ENCODE measurements at regions not wholly inside any gene's neighbourhood (a gene's known extent, or its start where the extent isn't known, plus 50 kb on each side); places are given as distances from the start of the nearest gene placed in this dataset.

DNA sequence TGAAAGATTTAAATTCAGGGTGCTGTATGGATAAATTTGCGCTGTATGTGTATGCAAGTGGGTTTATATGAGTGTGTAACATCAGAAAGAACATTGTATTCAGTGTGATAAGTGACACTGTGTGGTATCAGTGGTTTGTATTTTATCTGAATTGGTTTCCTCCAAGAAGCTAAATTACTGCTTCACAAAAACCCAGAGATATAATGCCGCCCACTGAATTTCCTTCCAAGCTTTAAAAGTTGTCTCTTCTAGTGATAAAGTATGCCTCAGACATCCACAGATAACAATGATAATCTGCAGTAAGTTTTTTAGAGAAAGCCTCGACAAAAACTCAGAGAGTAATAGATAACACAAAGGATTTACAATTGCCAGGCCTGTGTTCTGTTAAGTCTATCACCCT is 710.6 kb upstream of the HS3ST1 start:
- TF ChIP-seq, protein P1, sequence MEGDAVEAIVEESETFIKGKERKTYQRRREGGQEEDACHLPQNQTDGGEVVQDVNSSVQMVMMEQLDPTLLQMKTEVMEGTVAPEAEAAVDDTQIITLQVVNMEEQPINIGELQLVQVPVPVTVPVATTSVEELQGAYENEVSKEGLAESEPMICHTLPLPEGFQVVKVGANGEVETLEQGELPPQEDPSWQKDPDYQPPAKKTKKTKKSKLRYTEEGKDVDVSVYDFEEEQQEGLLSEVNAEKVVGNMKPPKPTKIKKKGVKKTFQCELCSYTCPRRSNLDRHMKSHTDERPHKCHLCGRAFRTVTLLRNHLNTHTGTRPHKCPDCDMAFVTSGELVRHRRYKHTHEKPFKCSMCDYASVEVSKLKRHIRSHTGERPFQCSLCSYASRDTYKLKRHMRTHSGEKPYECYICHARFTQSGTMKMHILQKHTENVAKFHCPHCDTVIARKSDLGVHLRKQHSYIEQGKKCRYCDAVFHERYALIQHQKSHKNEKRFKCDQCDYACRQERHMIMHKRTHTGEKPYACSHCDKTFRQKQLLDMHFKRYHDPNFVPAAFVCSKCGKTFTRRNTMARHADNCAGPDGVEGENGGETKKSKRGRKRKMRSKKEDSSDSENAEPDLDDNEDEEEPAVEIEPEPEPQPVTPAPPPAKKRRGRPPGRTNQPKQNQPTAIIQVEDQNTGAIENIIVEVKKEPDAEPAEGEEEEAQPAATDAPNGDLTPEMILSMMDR (IDR thresholded peaks at IDR 0.05): no peak
- TF ChIP-seq POLR2A (IDR thresholded peaks at IDR 0.05): no peak

Measured in heart left ventricle (tissue), 13 donors.